Brain pericyte (primary cell): ENCODE measurements at regions not wholly inside any gene's neighbourhood (a gene's known extent, or its start where the extent isn't known, plus 50 kb on each side); places are given as distances from the start of the nearest gene placed in this dataset.

Experiments used
- DNase-seq: peaks from one replicate; pipeline ENCODE4 v3.0.0-alpha.2; 2012; ENCODE audit warnings: low read depth, low spot score

DNA sequence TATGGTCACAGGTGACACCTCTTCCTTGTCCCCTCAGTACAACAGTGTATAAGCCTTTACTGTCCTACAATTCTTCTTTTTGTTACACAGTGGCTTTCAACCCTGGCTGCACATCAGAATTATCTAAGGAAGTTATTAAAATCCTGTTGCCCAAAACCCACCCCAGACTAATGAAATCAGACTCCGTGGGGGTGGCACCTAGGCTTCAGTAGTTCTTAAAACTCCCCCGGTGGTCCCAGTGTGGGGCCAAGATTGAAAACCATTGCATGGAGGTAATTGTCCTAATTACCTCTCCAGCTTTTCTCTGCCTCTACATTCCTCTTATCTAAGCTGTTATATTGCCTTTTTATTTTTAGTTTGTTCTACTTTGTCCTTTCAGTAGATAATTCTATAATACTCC, 172.8 kb downstream of the DAD1 start:
- no peak for DNase-seq

DNA sequence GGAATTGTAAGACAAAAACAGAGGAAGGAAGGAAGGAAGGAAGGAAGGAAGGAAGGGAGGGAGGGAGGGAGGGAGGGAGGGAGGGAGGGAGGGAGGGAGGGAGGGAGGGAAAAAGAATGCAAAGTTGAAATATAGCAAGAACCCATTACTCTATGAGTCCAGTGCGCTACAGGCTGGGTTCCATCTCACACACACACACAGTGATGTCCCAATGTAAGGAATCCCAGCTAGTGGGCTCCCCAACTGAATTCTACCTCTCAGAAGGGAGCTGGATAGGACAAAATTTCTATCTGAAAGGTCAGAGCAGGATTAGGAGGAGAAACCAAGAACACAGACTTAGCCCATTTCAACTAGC, 173.4 kb downstream of the DAD1 start:
- no peak for DNase-seq

DNA sequence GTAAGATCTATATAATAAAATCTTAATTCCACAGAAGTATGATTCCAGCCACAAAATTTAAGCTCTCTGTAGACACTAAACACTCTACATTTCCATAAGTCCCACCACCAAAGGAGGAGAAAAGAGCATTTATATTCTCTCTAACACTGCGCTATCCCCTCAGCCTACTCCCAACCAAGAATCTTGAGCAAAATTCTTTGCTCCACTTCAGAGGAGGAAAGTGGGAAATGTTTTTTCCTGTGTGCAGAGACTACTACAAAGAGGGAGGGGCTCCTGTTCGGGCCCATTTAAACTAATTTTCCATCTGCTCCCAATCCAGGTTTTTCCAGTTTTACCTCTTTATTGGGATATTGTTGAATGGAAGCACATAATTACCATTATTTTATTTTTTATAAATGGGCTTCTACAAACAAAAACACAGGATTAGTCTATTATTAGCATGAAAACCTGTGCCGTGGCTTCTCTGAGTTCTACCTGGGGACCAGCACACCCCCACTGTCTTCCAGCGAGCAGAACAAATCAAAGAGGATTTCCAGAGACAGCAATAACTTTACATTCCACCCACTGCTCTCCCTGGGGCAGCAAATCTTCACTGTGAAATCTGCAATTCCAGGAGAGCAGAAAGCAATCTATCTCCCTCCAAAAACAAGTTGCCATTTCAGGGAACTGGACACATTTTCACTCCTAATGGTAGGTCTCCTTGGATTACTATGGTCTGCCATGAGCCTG, 174.0 kb downstream of the DAD1 start:
- DNase-seq = no peak

DNA sequence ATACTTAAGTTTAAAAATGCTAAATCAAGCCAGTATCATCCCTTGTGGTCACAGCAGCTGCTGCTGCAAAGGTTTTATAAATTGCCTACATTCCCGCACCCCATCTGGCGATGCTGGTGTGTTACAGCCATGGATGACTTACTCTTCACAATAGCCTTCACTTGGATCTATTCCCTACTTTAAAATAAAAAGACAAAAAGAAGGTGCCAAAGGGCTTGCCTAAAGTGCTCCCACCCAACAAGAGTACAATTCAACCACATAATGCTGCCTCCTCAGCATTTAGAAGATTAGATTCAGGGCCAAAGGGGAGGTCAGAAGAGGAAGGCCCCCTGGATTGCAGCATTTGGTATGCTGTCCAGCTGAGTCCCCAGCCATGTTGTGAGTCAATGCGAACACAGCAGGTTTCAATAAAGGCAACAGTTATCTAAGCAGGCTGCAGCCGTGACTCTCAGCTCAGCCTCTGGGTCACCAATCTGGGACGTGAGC, 176.1 kb downstream of the DAD1 start:
- DNase-seq = no peak

DNA sequence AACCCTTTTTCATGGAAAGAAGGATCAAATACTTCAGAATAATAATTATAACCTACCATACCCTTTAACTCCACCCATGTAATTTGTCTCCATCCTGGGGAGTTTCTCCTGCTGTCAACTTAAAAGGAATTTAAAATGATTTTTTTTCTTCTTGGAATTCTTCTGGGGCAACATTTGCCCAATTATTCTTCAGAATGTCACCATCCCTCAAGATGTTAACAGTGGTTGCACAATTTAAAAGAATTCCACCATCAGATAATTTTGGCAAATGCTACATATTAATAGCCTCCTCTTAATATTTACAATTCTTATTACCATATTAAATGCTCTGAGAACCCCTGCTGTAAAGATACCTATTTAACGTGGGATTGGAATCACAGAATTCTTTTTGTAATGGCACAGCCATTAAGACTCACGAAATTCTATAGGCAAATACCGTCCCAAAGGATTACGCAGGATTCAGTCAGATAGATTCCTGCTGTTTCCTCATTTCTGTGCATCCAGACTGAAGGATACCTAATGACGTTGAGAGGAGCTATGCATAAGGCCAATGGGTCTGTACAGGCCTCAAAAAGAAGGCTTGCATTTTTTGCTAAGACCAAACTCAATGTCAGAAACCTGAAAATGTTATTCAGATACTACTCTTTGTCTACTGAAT, 177.5 kb downstream of the DAD1 start:
- DNase-seq = no peak

DNA sequence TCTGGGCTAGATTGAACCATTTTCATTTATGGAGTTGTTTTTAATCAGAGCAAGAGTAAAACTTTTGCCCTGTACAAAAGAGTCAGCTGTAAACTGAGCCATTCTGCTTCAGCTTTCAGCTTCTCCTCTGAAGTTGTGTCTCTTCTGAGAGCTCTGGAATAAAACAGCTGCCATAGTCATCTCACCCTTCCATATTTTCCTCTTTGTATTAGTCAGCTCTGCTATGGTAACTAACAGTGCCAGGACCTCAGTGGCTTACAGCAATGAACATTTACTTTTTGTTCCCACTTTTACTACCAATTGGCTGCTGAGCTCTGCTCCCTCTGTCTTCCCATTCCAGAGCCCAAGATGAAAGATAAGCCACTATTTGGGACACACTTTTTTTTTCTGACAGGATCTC, 178.5 kb downstream of the DAD1 start:
- no peak for DNase-seq

DNA sequence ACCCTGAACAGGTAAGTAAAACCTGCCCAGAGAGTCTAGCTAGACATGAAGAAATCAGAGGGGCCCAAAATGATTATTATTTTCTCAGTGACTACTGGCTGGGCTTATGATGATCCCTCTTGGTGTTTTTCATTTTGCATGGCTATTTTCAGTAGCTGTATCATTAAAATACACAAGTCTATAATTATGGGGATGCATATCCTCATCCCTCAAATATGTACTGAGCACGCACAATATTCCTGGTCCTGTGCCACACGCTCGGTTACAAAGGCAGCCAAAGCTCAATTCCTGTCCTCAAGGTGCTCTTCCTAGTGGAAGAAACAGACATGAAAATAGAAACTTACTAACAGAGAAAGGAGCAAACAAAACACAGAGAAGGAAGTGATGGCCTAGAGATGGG, 180.0 kb downstream of the DAD1 start:
- DNase-seq = no peak

DNA sequence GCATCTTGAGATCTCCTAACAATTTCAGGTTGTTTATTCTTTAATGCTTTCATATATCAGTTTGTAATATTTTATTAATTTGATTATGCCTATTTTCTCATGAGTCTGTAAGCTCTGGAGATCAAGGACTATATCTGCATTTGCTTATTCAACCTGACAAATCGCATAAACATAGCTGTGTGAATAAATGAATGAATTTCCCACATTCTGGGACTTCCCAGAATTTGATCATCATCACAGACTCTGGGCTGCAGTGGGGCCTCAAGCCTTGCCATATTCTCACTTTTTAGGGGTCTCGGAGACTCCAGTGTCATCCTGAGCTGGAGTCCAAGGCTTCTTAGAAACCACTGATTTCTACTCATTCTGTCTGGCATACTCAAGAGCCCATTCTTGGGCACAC, 180.5 kb downstream of the DAD1 start:
- DNase-seq = no peak

DNA sequence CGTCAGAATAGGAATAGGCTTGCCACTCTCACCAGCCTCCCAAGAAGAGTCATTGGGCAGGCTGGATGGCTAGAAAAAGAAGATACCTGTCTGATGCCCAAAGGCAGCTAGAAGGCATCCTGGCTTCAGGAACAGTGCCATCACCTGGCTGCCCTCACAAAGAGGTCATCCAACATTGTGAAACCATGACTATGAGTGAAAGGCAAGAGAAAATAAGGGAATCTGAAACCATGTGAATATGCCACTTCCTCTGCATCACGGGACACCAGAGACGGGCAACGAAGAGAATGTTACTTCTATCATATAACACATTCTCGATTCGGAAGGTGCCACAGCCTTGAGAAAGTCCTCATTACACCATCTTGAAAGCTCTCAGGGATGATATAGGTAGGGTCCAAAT, 182.0 kb downstream of the DAD1 start:
- DNase-seq = no peak

DNA sequence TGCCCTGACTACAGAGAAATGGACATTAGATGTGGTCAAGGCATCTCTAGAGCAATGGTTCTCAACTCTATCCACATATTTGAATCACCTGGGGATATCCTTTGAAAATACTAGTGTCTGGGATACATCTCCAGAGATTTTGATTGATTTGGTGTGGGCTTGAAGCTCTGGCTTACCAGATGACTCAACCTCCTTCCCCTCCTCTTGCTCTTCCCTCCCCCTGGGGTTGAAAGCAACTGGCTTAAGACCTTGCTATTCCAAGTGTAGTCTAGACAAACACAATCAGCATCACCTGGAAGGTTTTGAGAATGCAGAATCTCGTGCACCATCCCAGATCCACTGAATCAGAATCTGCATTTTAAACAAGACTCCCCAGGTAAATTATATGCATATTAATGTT, 183.8 kb downstream of the DAD1 start:
- DNase-seq = no peak

DNA sequence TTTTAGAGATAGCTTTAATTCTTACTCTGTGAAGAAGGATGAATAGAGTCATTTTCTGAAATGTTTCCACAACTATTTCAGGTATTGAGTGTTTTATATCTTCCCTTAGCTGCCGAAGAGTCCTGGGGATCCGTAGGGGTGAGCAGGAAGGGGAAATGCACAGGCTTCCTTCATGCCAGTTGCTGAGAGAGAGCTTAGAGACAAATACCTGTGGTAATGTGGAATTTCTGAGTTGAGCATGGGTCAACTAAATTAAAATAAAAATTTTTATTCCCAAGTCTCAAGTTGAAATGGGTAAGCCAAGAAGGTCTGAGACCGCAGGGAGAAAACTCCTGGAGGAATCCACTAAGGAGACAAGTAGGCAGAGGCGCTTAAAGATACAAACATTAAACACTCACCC, 185.7 kb downstream of the DAD1 start:
- DNase-seq = no peak

DNA sequence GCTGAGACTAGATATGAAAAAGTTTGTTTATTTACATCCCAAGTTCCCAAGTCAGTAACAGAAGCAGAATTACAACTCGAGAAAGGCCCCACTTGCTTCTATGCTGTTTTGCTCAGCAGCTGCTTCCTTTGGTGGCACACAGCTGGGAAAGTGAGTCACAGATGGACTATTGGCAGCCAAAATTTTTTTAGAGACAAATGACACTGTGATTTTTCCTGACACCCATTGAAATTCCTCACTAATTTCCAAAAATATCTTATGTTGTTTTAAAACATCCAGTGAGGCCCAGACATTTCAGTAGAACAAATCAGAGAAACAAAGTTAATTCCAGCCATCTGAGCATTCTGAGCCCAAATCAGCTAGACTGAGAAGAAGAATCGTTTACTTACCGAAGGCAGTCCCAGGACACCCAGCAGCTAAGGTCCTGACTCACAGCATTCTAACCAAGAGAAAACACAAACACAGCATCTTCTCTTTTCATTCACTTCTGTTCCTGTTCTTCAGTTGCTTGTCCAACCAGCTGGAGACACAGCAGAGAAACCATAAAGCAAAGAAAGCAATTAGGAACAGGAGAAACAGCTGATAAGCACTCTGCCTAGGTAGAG, 188.3 kb downstream of the DAD1 start:
- peak; percentile 72 for DNase-seq

DNA sequence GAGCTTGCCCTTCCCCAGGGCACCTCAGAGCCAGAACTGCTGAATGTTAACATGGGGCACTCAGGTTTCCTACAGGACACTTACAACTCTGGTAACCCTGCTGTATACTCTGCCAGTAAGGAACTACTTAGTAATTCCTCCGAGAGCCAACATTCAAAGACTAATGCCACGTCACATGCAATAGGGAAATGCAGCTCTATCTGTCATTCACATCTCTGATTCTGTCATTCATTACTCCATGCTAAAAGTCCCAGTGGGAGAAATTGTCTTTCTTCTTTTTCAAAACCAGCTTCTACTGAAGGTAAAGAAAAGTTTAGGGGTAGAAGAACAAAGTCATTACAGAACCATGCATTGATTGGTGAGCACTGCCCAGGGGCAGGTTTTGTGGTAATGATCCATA, 189.2 kb downstream of the DAD1 start:
- DNase-seq = no peak

DNA sequence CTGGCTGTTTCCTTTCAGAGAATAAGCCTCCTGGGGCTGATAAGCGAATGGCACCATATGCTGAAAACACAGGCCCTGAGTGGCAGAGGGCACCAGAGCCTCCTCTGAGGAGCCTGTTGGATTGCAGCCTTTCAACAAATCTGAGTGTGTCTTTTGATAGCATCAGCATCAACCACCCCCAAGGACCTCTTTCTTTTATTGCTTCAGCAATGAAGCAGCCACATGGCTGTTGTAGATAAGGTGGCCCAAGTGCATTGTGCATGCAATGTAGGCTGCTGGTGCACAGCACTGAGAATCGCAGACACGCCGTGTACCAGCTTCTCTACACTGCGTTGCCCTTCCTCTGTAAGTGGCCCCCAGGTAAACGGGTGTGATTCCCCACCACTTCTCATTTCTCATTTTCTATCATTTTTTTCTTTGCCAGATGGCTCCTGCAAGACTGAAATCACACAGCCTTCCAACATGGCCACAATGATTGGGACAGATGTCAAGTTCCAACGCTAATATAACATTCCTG, 191.7 kb downstream of the DAD1 start:
- DNase-seq = no peak

DNA sequence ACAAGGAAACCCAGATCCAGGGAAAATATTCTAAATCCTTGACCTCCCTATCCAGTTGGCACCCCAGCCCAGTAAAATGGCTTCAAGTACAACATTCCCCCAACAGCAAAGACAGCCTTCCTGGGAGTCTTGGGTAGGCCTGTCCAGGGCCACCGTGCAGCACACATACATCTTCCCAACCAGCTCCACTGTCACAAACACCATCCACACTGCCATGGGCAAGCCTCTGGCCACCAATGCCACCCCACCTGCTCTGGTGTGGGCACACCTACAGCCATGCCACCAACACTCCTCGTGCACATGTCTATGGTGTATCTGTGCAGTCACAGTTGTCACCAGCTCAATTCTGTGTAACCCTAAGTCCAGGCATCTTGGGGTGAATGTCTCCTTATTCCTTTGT, 193.2 kb downstream of the DAD1 start:
- DNase-seq = no peak

DNA sequence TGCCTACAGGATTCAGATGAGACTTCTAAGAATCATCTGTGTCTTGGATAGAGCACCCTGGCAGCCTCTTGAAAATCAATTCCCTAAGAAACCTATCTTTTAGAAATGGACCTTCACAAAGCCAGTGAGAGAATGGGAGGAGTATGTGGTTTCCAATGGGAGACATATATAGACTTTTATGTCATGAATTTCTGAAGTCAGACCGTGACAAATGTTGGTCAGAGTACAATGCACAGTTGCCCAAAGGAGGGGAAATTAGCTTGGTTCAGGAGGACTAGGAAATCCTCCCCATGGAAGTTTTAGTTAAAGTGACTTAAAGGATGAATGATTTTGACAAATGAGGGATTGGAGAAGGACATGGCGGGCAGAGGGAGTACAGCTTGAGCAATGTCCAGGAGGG, 194.4 kb downstream of the DAD1 start:
- no peak for DNase-seq

DNA sequence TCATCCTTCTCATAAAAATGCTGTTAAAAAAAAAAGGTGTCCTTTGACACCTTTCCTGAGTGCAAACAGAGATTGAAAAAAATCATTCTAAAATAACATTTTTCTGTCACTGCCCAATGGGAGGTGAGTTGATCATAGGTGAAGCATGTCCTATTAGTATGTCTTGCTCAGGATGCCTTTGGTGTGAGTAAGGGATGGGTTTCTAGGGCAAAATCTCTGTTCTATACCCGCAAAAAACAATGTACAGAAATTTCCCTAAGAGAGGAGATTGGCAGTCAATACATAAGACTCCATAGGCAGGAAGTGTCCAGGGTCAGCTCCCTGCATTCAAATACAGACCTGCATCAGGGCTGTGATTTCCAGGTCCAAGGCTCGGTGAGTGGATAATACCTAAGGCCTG, 195.2 kb downstream of the DAD1 start:
- no peak for DNase-seq

DNA sequence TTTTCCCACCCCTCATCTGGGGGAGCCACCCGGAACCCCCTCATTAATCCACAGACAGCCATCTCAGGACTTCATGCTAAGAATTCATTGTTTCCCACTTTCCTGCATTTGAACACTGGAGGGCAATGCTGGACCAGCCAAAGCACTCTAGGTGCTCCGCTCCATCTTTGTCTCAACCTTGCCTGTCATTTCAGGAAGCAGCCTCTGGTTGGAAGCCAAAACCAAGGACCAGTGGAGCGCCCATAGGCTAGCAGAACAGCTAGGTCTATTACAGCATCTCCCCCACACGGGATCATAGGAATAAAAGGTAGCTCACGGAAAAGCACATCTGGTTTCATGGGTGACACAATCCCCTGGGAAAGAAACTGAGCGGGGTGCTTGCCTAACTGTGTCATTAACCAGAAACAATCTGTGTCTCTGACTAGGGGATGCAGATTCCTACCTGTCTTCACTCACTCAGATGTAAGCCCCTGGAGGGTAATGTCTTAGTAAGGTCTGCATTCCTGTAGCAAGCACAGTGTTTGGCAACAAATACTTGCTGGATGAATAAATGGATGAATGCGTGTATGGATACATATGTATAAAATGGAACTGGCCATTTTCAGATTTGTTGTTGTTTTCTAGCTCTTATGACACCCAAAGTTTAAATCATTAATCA, 197.0 kb downstream of the DAD1 start:
- DNase-seq = no peak

DNA sequence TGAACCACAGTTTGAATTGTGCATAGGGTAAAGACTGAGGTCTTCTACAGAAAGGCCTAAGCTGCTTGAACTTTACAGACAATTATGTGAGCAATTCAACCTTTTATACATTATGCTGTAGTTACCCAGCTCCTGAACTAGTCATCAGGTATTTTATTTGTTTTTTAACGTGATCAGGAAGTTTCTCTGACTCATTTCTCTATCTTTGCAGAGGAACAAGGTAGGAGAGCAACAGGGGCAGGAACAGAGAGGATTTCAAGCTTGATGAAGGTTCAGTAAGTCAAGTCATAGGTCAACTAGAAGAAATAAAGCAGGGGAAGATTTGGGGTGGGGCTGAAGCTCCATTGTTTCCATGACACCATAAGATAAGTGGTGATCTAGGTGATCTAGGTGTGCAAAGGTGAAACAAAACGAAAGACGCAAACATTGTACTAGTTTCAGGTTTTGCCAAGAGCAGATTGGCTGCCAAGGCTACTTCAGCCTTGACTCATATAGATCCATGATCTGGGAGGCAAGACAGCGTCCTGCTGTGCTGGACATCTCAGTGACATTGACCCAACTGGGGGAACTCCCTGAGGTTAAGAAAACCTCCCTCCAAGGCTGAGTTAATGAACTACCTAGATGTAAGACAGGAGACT, 198.1 kb downstream of the DAD1 start:
- no peak for DNase-seq

DNA sequence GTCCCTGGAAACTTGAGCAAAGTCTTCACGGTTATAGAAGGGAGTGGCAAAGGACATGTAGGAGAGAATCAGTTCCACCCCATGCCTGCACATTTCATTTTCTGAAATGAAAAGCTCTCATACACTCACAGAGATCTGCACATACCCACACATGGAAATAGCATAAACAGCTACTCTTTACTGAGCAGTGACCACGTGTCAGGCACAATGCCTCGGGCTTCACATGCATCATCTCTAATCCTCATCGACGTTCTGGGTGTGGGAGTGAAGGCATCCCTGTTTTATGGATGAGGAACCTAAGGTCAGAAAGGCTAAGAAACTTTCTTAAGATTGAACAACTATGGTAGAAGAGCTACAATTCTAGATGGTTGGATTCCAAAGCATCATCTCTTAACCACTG, 198.8 kb downstream of the DAD1 start:
- no peak for DNase-seq

DNA sequence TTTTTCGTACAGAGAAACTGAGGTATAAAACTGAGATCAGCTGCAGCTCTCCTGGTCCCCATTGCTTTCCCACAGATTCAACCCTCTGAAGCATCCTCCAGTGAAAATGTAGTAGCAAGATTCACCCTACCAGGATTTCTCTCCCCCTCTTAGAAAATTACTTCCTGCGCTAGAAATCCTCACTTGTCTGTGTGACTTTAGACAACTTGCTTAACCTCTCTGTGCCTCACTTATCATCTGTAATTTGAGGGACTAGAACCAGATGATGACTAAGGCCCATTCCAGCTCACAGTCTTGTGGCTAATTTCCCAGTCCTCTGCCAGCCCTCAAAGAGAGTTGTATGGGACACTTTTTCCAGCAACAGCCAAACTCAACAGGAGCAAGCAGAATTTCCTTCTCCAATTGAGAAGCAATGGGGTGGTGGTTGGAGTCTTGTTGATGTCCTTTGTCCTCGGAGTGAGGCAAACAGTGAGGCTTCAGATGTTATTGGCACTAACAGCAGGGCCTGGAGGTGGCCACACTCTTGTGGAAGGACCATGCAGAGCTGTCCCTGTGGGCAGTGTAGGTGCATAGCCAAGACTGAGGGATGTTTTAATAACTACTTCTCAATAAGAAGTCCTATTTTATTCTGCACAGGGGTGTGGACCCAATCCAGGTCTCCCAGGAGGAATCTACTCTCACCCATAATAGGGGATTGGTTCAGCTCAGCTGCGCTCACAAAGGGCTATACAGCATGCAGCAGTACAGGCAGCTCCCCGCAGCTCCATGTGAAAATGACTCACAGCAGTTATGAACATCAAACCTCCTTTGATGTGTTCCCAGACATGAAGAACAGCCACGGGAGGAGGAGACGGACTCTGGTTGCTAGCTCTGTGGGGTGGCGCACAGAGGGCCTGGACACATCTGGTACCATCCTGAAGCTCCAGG, 200.1 kb downstream of the DAD1 start:
- peak; percentile 74 for DNase-seq
